GM18867 (cell line): ENCODE measurements at regions not wholly inside any gene's neighbourhood (a gene's known extent, or its start where the extent isn't known, plus 50 kb on each side); places are given as distances from the start of the nearest gene placed in this dataset.

Experiments used
- ATAC-seq: cut with Tn5 transposase; IDR thresholded peaks from one replicate; pipeline ENCODE4 v1.9.1; 2021; ENCODE audit warnings: mild to moderate bottlenecking, moderate library complexity; ENCODE audit not compliant: unreplicated experiment

DNA sequence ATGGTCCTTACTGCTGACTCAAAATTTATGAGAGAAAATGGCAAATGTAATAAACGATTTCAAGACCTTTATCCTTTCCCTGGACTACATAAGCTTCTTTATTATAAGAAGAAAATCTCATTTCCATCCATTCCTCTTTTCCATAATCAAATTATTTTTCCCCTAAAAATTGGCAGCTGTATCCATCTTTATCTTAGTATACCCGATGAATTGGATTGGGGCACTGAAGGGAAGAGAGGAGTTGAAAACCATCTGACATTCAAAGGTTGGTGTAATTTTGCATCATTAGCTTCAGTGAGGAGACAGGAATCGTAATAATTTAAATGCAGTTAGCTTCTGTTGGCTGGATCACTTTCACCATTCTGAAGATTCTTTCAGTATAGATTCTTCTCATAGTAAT lies 574.1 kb downstream of the XIRP2 start:
- no peak for ATAC-seq

DNA sequence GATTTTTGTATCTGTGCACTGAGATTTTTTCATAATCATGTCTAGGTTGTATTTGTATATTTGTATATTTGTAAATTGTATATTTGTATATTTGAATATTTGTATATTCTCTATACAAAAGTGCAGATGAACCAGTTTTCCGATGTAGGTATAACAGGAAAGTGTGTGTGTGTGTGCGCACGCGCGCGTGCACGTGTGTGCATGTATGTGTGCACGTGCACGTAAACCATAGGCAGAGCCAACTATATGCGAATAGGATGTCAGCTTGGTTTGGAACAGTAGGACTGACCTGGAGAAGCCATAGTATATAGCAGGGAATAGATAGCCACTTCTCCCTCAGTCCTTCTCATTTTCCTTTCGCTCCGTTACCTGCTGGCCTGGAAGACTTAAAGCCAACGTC lies 565.8 kb downstream of the XIRP2 start:
- ATAC-seq, result no peak

DNA sequence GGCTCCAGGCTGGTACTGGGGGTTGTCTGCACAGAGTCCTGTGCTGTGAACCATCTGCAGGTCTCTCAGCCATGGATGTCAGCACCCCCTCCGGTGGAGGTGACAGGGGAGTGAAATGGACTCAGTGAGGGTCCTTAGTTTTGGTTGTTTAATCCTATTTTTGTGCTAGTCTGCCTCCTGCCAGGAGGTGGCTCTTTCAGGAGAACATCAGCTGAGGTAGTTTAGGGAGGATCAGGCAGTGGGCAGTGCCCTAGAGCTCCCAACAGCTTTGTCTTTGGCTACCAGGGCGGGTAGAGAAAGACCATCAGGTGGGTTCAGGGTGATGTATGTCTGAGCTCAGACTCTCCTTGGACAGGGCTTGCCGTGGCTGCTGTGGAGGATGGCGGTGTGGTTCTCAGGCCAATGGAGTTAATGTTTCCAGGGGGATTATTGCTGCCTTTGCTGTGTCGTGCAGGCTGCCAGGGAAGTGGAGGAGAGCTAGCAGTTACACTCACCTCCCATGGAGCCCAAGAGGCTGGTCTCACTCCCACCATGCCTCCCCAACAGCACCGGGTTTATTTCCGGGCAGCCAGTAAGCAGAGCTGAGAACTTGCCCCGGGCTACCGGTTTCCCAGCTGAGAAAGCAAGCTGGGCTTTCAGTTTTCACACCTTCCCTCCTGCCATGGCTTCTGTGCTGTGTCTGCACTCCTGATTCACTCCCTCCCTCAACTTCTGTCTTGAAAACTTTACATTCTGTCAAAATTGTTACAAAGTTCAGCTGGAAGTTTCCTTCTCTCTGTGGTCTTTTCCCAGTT lies 563.4 kb downstream of the XIRP2 start:
- ATAC-seq, result no peak

DNA sequence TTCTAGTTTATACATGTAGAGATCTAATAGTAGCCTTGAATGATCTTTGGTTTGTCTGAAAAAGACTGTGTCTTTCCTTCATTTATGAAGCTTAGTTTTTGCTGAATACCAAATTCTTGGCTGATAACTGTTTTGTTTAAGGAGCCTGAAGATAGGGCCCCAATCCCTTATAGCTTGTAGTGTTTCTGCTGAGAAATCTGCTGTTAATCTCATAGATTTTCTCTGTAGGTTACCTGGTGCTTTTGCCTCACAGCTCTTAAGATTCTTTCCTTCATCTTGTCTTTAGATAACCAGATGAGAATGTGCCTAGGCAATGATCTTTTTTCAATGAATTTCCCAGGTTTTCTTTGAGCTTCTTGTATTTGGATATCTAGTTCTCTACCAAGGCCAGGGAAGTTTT lies 562.1 kb downstream of the XIRP2 start:
- ATAC-seq, result no peak

DNA sequence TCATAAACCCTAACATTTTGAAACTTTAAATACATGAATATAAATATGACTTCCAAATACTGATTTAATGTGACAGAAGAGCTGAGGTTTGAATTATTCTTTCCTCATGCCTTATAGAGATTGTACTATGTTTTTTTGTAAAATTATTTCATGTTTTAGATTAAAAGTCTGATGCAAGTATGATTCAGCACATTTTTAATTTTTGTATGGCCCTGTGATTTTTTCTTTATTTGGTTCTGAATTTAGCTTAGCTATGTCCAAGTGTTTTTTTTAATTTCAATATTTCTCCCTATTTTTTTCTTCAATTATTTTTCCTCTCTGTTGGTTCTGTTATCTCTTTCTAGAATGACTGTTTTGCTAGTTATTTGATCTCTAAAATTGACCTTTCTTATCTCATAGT lies 552.1 kb downstream of the XIRP2 start:
- no peak for ATAC-seq

DNA sequence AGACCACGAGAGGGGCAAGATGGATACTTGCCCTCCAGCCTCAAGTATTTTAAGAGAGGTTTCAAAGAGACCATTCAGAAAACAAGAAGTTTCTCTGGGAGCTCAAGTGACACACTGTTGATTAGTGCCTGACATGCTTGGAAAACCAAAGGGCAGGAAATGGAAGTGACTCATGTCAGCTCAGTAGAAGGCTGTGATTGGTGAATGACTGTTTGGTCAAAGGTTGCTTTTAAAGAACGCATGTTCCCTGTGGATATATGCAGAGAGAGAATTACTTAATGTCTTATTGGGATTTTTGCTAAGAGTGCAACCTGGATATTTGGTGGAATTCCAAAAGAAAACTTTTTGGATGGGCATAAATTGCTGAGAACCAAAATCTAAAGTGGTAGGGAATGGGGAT lies 549.9 kb downstream of the XIRP2 start:
- ATAC-seq, result no peak

DNA sequence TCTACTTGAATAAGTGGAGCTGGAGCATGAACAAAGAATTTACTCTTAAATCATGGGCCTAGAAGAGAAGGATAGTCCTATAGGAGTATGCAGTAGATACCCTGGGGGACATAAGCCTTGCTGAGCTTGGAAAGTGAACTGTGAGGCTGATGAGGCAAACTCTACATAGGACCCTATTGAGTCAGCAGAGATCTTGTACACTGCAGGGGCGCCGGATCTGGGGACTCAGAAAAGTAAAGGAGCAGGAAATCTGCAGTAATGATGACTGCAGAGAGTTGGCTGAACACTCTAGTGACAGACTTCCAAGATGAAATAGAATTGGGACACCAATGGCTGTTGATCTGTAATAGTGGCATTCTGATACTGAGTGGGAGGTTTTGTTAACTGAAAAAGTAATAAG lies 543.7 kb downstream of the XIRP2 start:
- no peak for ATAC-seq

DNA sequence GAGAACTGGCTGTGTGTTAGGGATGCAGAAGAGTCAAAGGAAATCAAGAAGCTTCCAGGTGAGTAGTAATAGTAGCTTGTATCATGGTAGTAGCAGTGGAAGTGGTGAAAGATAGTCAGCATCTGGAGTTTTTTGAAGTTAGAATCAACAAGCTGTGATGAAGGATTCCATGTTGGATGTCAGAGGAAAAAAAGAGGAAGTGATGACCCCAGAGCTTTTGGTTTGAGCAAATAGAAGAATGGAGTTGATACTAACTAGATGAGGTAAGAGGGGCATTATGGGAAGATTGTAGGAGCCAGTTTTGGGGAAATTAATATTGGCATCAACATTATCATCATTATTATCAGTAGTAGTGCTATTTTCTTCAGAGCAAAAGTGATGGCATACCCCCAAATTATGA lies 542.2 kb downstream of the XIRP2 start:
- no peak for ATAC-seq

DNA sequence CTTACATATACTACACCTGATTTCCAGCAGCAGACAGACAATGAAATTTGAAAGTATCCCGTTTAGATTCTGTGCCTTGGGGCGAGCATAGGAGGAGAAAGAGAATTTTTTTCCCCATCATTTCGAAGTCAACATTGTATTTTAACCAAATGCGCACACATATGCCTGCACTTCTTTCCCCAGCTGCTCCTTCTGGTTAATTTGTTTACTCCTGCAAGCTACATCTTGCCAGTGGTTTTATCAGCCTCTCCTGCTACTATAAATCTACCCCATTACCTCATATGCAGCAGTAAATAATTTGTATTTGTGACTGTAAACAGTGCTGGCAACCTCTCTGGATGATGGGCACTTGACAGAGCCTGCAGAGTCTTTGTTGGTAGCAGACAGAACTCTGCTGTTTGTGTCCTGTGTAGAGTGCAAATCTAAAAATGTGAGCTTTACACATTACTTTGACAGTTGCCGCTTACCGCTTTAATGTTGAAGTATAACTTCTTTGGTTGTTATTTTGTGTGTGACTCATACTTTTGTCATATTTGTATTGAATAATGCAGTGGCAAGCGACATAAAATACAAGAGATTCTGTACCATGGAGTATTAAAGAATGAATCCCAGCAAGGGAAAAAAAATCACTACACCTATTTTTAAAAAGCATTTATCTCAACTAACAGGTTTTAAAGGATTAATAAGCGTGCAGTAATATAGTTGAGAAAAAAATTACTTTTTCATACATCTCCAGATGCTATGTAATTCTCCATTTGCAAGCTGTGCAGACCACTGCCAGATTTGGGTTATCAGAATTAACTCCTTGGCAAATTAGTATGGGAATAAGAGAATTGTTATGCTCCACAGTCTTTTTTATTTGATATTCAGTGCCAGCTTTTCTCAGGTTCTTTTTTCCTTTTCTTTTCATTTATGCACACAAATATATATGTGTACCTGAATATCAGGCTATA lies 536.8 kb downstream of the XIRP2 start:
- ATAC-seq, result no peak

DNA sequence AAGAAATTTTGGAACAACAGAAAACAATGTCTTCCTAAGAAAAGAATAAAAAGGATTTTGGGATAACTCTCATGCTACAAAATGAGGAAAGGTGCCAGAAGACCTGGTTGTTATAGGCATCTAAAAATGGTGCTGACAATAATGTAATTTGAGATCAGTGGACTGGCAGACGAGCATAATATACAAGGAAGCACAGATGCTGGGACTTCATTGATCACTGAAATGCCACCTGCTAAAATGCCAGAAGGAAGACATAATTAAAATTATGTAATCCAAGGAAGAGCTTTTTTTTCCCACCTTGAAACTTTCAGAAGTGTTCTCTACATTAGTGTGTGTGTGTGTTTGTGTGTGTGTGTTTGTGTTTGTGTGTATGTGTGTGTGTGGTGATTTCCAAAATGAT lies 535.9 kb downstream of the XIRP2 start:
- ATAC-seq, result no peak

DNA sequence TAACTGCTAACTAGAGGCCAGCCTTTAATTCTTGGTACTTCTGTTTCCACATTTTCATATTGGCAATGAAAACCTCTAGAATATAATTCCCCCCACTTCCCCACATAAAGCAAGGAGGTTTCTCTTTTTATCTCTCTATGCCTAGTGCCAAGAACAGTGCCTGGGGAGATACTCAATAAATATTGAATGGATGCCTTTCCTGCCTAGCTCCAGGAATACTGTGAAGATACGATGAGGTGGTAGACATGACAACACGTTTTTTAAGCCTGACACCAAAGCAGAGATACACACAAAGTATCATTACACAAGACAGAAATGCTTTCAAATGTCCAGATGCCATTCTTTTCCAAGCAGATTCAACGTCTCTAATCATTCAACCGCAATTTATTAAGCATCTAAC lies 535.5 kb downstream of the XIRP2 start:
- no peak for ATAC-seq

DNA sequence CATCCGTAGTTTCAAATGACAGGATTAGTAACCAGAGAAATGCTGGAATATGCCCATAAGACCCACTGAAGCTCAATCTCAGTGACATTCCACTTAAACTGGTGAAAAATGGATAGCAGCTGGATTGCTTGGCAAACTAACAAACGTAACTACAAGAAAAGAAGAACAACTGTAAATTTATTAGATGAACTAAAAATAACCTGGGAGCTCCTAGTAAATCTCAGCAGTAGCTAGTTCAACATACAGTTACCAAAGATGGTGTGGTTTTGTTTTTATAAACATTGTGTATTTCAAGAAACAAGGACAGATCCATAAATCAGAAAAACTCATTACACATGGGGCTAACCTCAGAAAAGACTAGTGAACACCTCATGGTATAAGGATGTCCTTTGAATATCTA lies 531.9 kb downstream of the XIRP2 start:
- no peak for ATAC-seq

DNA sequence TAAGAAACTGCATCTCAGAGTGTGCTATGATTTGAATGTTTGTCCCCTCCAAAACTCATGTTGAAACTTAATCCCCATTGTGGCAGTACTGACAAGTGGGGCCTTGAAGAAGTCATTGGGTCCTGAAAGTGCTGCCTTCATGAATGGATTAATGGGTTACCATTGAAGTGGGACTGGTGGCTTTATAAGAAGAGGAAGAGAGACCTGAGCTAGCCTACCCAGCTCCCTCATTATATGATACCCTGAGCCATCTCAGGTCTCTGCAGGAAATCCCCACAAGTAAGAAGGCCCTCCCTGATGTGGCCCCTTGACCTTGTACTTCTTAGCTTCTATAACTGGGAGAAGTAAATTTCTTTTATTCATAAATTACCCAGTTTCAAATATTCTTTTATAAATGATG lies 526.8 kb downstream of the XIRP2 start:
- no peak for ATAC-seq

DNA sequence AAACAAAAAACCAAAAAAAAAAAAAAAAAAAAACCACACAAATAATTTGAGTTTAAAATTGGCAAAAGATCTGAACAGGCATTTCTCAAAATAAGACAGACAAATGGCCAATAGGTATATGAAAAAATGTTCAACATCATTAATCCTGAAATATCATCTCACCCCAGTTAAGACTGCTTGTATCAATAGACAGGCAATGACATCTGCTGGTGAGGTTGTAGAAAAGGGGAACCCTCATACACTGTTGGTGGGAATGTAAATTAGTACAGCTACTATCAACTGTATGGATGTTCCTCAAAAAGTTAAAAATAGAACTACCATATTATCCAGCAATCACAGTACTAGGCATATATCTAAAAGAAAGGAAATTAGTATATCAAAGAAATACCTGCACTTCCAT lies 523.1 kb downstream of the XIRP2 start:
- no peak for ATAC-seq

DNA sequence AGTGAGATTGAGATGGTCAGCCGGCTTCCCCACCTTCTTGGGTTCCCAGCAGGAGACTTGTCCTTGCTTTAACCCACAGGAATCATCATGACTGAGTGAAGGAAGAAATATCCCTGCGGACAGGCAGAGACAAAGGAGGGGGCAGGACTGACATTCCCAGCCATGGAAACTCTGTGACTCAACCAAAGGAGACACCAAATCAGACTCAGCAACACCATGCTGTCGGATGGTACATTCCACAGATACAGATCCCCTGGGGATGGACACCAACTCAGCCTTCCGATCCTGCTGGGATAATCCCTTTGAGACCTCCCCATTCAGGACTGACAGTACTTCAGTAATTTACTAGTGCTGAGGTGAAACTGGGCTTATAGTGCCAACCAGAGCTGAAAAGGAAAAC lies 518.3 kb downstream of the XIRP2 start:
- ATAC-seq, result no peak

DNA sequence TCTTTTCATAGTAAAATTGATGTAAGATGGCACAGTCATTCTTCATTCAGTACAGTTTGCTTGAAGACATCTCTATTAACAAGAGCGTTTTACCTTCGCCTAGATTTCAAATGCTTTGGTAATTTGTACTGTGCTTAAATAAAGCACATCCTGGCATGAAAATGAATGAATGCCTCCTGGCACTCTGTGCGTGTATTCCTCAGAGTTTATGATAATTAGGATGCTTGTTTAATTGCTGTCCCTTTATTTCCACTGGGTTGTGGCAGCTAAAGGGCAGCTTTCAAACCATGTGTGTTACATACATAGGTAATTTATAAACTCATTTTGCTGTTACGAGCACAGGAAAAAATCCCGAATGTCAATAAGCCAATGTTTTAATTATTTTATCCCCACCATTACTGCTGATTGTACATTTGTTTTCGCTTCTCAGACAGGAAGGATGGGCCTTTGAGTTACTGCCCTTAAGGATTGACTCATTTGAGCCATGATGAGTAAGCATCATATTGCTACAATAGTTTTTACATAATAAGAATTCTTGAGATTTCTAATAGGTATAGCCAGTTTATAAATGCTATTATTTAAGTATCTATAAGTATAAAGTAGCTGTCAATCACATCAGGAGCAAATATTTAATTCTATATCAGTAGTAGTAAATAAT lies 516.5 kb downstream of the XIRP2 start:
- no peak for ATAC-seq

DNA sequence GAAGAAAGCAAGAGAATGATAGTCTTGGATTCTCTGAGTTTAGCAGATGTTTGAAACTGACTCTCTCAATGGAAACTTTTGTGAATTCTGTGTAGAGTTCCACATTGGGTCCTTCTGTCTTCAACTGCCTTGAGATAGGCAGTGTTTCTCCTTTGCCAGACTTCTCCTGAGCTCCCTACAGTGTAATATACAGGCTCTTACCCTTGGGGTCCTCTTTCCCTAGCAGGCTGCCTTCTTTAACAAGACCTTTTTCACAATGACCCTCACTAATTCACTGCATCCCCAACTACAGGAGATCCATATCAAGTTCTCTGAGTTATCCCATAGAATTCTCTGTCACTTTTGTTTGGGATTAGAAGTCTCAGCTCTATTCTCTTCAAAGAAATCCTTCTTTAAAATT lies 513.0 kb downstream of the XIRP2 start:
- ATAC-seq, result no peak

DNA sequence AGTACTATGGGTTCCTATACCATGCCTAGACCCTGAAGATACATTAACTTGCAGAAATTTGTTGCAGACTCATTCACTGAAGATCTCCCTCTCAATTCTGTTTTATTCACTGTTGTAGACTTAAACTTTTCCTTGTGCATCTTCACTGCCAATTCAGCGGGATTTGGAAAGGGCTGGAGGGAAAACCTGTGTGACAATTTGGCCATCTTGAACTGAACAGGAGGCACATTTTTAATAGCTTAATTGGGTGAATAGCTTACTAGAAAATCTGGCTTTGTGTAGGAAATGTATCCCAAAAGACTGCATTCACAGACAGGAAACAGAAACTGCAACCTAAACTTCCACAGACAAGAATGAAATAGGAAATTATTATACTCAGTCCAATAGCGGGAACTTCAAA lies 512.3 kb downstream of the XIRP2 start:
- no peak for ATAC-seq

DNA sequence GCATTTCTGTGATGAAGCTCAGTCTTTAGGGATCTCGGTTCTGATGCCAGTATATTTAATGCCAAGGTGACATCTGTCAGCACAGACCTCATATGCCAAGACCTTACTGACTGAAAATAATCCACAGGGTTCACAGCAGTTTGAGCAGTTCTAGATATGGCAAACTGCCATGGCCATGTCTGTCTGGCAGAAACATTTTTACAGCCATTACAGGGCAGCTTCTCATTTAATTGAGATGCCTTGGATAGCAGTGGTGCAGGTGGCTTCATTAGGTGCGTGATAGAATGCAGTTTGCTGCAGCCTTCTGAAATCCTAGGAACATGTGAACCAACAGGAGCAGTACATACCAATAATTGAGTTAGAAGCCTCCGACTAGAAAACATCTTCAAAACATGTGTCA lies 510.6 kb downstream of the XIRP2 start:
- ATAC-seq, result no peak

DNA sequence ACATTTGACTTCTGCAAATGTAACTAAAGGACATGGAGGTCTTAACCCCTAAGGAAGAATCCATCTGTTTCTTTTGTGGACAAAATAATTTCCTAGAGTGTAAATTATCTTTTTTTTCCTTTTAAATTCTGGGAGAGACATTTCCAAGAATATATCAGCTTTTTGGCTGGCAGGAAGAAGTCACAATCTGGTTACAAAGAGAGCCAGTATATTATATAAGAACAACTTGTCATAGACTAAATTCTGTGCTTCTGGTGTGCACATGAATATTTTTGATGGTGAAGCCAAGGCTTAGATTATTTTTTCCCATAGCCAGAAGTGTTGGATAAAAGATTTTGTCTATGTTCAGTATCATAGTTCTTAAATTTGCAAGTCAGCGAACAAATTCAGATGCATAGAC lies 500.6 kb downstream of the XIRP2 start:
- no peak for ATAC-seq

DNA sequence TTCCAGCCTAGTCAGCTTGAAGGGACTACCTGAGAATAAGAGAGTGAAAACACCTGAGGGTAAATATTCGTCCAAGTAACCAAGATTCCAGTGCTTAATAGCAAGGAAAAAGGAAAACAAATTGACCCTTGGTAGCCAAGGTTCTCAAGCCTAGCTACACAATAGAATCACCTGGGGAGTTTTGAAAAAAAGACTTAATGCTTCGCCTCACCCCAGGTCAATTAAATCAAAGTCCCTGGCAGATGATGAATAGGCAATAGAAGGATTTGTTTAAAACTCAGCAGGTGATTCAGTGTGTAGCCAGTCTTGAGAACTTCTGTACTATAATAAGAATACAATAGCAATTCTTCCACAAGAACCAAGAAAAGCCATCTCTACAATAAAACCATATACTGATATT lies 500.2 kb downstream of the XIRP2 start:
- no peak for ATAC-seq

DNA sequence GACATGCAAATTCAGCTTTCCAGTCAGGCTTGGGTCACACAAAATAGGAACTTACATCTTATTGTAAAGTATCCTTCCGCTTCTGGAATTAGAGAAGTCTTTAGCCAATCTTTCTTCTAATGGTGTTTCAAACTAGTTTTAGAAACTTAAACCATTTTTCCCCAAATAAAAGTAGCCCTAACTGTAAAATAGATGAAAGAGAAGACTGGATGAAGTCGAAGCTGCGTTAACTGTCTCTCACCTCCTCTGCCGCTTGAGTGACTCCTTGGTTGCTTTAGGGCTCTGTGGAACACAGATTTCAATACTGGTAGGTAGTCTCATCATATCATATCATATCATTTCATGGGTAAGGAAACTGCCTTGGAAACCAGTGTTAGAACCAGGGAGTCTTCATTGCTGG lies 498.4 kb downstream of the XIRP2 start:
- ATAC-seq, result no peak
